GM10266 (cell line): ENCODE measurements at regions not wholly inside any gene's neighbourhood (a gene's known extent, or its start where the extent isn't known, plus 50 kb on each side); places are given as distances from the start of the nearest gene placed in this dataset.

Experiments
- DNase-seq: peaks from one replicate; pipeline ENCODE4 v3.0.0; 2012; ENCODE audit errors: extremely low spot score
- CTCF ChIP-seq: IDR thresholded peaks from 2 replicates; pipeline ENCODE4 v1.5.1; 2012; ENCODE audit warnings: mild to moderate bottlenecking, low read depth; ENCODE audit not compliant: control insufficient read depth, insufficient read depth; ENCODE audit errors: missing control alignments

GRCh38 chr7:119571666-119572065 is 701.3 kb upstream of the KCND2 start:
- DNase-seq, result no peak
- no peak for TF ChIP-seq CTCF

DNA sequence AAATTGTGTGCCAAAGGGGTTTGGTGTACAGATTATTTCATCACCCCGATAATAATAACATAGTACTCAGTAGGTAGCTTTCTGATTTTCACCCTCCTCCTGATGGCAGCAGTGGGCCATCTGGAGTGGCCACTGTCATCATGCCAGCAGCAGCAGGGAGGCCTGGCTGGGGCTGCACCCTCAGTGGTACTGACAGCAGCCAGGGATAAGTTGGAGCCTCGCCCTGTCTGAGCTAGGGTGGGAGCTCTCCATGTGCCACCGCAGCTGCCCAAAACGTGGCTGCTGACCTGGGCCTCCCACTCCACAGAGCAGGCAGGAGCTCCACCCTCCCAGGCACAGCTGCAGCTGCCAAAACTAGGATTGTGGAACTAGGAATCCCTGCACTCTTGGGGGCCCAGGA is 700.8 kb upstream of the KCND2 start:
- no peak for TF ChIP-seq CTCF
- no peak for DNase-seq

GRCh38 chr7:119572541-119572940 is 700.4 kb upstream of the KCND2 start:
- no peak for TF ChIP-seq CTCF
- DNase-seq, result no peak

GRCh38 chr7:119578116-119578515 is 694.9 kb upstream of the KCND2 start:
- TF ChIP-seq CTCF, result no peak
- DNase-seq, result no peak

- DNase-seq, result no peak
Observed at GRCh38 chr7:119594956-119595355, 678.0 kb upstream of the KCND2 start.

GRCh38 chr7:119596651-119597050 is 676.3 kb upstream of the KCND2 start:
- no peak for TF ChIP-seq CTCF
- DNase-seq, result no peak

More at GRCh38 chr7:119594956-119595355, 678.0 kb upstream of the KCND2 start:
- no peak for TF ChIP-seq CTCF

- no peak for TF ChIP-seq CTCF
- no peak for DNase-seq
Observed at GRCh38 chr7:119606297-119606696, 666.7 kb upstream of the KCND2 start.
